Kidney (tissue), 13 donors: ENCODE measurements at regions not wholly inside any gene's neighbourhood (a gene's known extent, or its start where the extent isn't known, plus 50 kb on each side); places are given as distances from the start of the nearest gene placed in this dataset.

Experiments
- DNase-seq, 5 donors: peaks; one replicate each; pipeline ENCODE4 v3.0.0-alpha.2; 2013 to 2020
- FAIRE-seq: peaks from 2 replicates; lab custom pipeline; 2012; peaks lifted over from hg19 to GRCh38; lab: Jason Lieb, UNC
- H3K27ac ChIP-seq, 2 donors: one replicate each; pipeline ENCODE4 v1.7.0; 2013; ENCODE audit warnings: low read depth in 2 of 2, low read length in 2 of 2, inconsistent platforms in 1 of 2
- H3K27me3 ChIP-seq: one replicate; pipeline ENCODE4 v1.7.1; 2013; ENCODE audit warnings: low read length, inconsistent platforms; ENCODE audit not compliant: control insufficient read depth, insufficient read depth
- H3K36me3 ChIP-seq, 3 donors: one replicate each; pipeline versions ENCODE4 v1.7.0 to v1.7.1; 2013; ENCODE audit warnings: low read length in 3 of 3, control low read depth in 1 of 3, inconsistent platforms in 1 of 3; ENCODE audit not compliant: insufficient read depth in 3 of 3, control insufficient read depth in 2 of 3
- H3K4me1 ChIP-seq, 3 donors: one replicate each; pipeline versions ENCODE4 v1.7.0 to v1.7.1; 2013; ENCODE audit warnings: low read length in 3 of 3, inconsistent platforms in 1 of 3, low read depth in 1 of 3; ENCODE audit not compliant: control insufficient read depth in 2 of 3, insufficient read depth in 2 of 3
- H3K4me3 ChIP-seq, 3 donors: one replicate each; pipeline versions ENCODE4 v1.7.0 to v1.8.1; 2013; ENCODE audit warnings: low read length in 3 of 3, control low read depth in 1 of 3, inconsistent platforms in 1 of 3
- H3K9ac ChIP-seq, 3 donors: one replicate each; pipeline versions ENCODE4 v1.7.0 to v1.7.1; 2013; ENCODE audit warnings: low read length in 3 of 3, control low read depth in 1 of 3, inconsistent platforms in 1 of 3
- H3K9me3 ChIP-seq, 3 donors: one replicate each; pipeline versions ENCODE4 v1.7.0 to v1.7.1; 2013; ENCODE audit warnings: low read length in 3 of 3, control low read depth in 1 of 3, inconsistent platforms in 1 of 3; ENCODE audit not compliant: control insufficient read depth in 2 of 3, insufficient read depth in 1 of 3
- intact Hi-C: fragments of 100-400 bp; cut with DNase I; formaldehyde crosslinking; loops from one replicate; pipeline ENCODE4 v1.11.1; 2022
- TF ChIP-seq, protein P1 (sequence below): IDR thresholded peaks from 3 replicates; pipeline ENCODE4 v1.5.1; 2012; ENCODE audit warnings: mild to moderate bottlenecking, moderate library complexity, borderline replicate concordance; ENCODE audit not compliant: insufficient read depth; ENCODE audit errors: extremely low read depth
- donor health status: control.
- donor health status: control.
- donor health status: control.
- donor health status: control.
- donor health status: control.
- donor health status: DM: yes; HTN: yes; CAD: no.
- donor health status: Normal renal cell carcinoma (clear cell type).

DNA sequence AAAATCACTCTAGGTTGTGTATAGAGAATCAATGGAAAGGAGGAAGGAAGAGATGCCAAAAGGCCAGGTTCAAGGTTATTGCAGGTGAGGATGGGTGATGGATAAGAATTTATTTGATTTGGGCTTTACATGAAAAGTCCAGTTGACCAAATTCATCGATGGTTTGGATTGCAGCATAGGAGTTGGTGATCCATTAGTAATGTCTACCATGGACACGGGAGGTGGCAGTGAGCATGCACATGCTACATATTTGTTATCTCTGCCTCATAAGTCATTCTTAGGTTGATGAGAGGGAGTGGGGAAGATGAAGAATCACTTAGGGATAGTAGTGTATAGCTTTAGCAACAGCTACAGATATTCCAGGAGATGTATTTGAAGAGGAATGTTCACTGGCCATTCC is 211.4 kb downstream of the PHETA1 start:
- no peak overlapping the region for H3K27ac ChIP-seq
- intact Hi-C loops = no loop called here
- DNase-seq = no peak
- H3K27me3 ChIP-seq = no peaks in the 10 kb centered on the region
- H3K4me1 ChIP-seq = no peaks in the 10 kb centered on the region
- H3K9me3 ChIP-seq = no peaks in the 10 kb centered on the region
- no peaks in the 10 kb centered on the region for H3K36me3 ChIP-seq
- TF ChIP-seq, protein P1, sequence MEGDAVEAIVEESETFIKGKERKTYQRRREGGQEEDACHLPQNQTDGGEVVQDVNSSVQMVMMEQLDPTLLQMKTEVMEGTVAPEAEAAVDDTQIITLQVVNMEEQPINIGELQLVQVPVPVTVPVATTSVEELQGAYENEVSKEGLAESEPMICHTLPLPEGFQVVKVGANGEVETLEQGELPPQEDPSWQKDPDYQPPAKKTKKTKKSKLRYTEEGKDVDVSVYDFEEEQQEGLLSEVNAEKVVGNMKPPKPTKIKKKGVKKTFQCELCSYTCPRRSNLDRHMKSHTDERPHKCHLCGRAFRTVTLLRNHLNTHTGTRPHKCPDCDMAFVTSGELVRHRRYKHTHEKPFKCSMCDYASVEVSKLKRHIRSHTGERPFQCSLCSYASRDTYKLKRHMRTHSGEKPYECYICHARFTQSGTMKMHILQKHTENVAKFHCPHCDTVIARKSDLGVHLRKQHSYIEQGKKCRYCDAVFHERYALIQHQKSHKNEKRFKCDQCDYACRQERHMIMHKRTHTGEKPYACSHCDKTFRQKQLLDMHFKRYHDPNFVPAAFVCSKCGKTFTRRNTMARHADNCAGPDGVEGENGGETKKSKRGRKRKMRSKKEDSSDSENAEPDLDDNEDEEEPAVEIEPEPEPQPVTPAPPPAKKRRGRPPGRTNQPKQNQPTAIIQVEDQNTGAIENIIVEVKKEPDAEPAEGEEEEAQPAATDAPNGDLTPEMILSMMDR = no peak
- H3K4me3 ChIP-seq = no peak overlapping the region
- no peak overlapping the region for H3K9ac ChIP-seq
- FAIRE-seq = no peak

DNA sequence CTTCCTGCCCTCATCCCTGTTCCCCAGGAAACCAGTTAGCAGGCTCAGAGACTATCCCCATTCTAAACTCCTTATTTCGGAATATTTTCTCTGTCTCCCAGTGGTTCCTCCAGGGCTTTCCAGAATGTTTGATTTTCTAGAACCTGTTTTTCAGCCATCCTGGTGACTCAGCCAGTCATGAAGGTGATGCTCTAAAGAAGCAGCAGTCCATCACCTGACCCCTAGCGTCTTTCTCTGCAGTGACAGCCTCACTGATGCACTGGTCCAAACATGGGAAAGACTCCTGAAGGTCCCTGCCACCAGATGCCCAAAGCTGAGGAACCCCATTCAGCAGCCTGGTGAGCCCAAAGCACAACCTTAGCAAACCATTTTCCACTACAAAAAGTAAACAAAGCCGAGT is 212.6 kb downstream of the PHETA1 start:
- intact Hi-C loops = no loop called here
- H3K36me3 ChIP-seq = no peaks in the 10 kb centered on the region
- H3K27ac ChIP-seq = no peak overlapping the region
- TF ChIP-seq, protein P1 = no peak
- no peak for FAIRE-seq
- H3K4me3 ChIP-seq = no peak overlapping the region
- no peaks in the 10 kb centered on the region for H3K27me3 ChIP-seq
- no peaks in the 10 kb centered on the region for H3K4me1 ChIP-seq
- no peak for DNase-seq
- no peak overlapping the region for H3K9ac ChIP-seq
- H3K9me3 ChIP-seq = no peaks in the 10 kb centered on the region

DNA sequence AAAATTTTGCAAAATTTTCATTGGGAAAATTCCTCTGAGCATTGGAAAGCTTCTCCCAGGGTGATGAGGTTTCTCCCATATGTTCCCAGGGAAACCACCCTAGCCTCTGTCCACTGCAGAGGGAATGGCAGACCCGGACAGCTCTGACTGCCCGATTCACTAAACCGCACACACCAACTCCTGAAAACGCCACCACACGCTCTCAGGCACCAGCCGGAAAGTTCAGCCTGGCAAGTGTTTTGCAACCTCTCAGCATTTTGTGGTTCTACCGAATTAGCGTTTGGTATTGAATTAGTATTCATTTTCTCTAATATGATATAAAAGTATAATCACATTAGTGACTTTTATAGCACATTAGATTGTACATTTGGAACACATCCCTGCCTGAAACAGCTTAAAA is 213.4 kb downstream of the PHETA1 start:
- FAIRE-seq = no peak

More for the DNA sequence above, 213.4 kb downstream of the PHETA1 start:
- H3K4me1 ChIP-seq = no peaks in the 10 kb centered on the region
- DNase-seq = no peak
- intact Hi-C loops = no loop called here
- no peaks in the 10 kb centered on the region for H3K36me3 ChIP-seq
- H3K9me3 ChIP-seq = no peaks in the 10 kb centered on the region
- TF ChIP-seq, protein P1 = no peak
- H3K27ac ChIP-seq = no peak overlapping the region
- no peak overlapping the region for H3K4me3 ChIP-seq
- no peak overlapping the region for H3K9ac ChIP-seq
- no peaks in the 10 kb centered on the region for H3K27me3 ChIP-seq
